Left lobe of liver (tissue), 2 donors: ENCODE measurements at regions not wholly inside any gene's neighbourhood (a gene's known extent, or its start where the extent isn't known, plus 50 kb on each side); places are given as distances from the start of the nearest gene placed in this dataset.

Experiments
- ATAC-seq: fragments of 200-7000 bp; cut with Tn5 transposase; one replicate; pipeline ENCODE4 v1.9.1; 2020; ENCODE audit warnings: mild to moderate bottlenecking, moderate library complexity
- DNase-seq: peaks from one replicate; pipeline ENCODE4 v3.0.0-alpha.2; 2020; ENCODE audit warnings: low spot score
- donor health status: DM: no; HTN: no; CAD: no; lungs with moderate emphysema.
- donor health status: DM: no; HTN: yes; CAD: no.

DNA sequence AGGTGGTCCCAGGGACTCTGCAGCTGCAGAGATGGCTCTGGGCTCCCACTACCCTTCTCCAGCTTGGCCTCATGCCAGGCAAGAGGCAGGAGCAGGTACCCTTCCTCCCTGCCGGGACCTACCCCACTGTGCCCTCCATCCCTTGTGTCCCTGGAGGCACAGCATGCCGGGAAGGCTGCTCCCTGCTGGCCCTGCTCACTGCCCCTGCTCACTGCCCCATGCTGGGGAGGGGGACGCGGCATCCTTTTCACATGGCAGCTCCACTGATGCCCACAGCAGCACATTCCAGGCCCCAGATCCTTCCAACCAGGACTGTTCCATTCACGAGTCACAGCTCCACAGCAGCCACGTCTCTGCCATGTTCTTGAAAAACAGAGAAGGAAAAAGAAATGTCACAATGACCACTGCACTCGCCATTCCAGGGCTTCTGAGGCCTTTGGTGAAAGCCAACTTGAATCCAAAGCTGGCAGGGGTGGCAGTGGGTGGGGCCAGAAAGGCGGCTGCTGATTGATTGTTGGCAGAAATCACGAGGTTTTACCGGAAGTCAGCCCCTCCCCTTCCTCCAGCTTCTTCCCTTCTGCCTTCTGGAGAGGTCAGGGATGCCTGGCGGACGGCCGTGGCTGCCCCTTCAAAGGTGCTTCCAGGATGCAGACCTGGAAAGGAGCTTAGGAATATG is 268.0 kb downstream of the CYP26B1 start:
- DNase-seq: no peak

DNA sequence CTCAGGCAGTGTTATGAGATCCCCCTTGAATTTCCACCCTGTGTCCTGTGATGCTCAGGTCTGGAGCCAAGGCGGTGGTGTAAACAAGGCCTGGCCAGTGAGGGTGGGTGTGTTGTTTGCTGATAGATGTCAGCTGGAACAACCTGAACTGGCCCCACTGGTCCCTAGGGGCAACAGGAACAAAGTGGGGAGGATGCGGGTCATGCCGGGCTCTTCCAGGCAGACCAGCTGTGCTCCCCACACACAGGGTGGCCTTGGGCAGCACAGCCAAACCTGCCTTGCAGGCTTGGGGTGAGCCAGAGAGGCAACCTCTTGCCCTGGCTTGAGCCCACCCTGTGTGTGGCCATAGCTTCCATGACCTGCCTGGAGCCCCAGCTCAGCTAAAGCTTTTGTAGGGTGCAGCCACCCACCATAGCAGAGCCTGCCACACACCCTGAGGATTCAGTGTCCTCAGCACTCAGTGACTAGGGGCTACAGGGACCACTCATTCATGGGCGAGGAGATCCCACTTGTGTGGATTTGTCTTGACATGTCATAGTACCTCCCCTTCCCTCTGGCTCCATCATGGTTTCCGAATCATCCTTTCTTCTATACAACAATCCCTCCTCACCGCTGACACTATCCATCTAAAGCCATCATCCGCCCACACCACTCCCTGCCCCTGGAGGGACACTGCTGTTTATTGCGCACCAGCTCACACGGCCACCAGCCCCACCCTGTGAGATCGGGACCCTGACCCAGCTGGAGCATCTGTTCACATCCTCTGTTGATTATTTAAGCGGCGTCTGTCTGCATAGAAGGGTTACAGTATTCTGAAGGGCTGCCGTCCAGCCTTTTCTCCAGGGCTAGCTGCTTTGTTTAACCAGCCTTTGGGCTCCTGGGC is 268.8 kb downstream of the CYP26B1 start:
- no peak for ATAC-seq
- DNase-seq: no peak

More for the DNA sequence above, 268.0 kb downstream of the CYP26B1 start:
- no peak for ATAC-seq

DNA sequence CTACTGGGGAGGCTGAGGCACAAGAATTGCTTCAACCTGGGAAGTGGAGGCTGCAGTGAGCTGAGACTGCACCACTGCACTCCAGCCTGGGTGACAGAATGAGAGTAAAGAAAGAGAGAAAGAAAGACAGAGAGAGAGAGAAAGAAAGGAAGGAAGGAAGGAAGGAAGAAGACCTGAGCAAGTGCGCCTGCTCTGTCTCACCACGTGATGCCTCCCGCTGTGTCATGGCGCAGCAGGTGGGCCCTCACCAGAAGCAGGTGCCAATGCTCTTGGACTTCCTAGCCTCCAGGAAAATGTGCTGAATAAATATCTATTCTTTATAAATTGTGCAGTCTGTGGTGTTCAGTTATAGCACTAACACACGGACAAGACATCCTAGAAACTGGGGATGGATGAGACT is 270.0 kb downstream of the CYP26B1 start:
- no peak for ATAC-seq
- DNase-seq: no peak

DNA sequence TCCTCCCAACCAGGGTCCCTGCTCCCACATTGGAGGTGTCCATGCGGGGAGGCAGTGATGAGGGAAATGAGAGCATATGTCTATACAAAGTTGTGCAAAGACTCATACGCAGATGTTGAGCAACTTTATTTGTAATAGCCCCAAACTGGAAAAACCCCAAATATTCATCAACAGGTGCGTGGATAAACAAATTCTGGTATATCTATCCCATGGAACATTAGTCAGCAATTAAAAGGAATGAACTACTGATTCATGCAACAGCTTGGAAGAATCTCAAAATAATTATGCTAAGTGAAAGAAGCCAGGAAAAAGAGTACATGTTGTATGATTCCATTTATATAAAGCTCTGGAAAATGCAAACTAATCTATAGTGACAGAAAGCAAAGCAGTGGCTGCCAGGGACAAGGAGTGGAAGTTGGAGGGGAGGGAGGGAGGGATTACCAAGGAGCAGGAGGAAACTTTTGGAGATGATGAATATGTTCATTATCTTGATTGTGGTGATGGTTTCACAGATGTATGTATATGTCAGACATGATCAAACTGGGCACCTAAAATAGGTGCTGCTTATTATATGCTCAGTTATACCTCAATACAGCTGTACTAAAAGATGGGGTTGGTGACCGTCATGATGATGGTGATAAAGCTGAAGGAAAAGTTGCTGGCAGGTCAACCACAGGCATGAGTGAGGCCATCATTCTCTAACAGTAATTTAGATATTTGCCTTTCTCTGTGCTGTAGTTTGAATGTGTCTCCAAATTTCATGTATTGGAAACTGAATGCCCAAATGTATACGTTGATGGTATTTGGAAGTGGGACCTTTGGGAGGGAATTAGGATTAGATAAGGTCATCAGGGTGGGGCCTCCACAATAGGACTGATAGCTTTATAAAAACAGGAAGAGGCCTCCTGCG is 270.9 kb downstream of the CYP26B1 start:
- no peak for DNase-seq
- ATAC-seq: no peak

- DNase-seq: no peak
- no peak for ATAC-seq
These were observed 275.1 kb downstream of the CYP26B1 start for GRCh38 chr2:71872466-71873051.

DNA sequence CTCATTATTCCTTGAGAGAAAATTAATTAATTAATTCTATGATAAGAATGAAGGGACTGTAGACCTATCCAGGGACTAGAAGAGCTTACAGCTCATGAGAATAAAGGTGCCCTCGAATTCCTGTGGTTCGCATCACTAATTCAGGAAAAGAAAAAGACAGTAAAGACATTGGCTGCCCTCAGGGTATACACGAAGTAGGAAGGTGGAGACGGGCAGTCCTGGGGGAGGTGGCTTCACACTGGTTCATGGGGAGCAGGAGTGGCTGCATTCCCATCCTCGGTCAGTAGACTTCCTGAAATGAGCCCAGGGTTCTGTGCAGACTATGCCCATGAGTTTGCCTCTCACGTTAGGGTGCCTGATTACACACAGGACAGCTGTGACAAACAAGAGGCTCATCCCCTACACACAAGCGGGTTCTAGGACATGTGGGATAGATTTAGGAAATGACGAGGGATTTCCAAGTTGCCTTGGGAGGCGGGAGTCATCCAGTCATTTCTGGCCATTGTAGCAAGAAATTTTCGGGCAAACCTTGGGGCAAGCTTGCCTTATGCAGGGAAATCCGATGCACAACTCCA is 282.2 kb downstream of the CYP26B1 start:
- ATAC-seq (no peak), DNase-seq (no peak)

GRCh38 chr2:71864085-71864484 is 283.6 kb downstream of the CYP26B1 start:
- DNase-seq: no peak
- no peak for ATAC-seq

- DNase-seq (no peak), ATAC-seq (no peak)
These were observed 284.3 kb downstream of the CYP26B1 start for GRCh38 chr2:71863396-71863795.

DNA sequence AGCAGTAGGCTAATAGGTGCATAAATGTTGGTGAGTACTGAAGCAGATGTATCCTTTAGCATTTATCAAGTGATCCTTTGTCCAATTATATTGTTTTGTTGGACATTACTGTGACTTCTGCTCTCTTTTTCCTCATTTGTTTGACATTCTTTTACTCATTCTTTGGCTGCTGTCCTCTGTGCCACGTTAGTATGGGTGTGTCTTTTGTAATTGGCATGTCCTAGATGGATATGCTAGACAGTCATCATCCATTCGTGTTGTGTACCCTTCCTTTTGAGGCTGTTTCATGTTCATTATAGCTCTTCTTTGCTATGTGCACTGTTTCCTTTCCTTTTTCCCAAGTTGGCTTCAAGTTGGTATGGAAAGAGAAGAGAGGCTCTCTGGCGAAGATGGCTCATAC is 284.7 kb downstream of the CYP26B1 start:
- no peak for DNase-seq
- ATAC-seq: no peak

DNA sequence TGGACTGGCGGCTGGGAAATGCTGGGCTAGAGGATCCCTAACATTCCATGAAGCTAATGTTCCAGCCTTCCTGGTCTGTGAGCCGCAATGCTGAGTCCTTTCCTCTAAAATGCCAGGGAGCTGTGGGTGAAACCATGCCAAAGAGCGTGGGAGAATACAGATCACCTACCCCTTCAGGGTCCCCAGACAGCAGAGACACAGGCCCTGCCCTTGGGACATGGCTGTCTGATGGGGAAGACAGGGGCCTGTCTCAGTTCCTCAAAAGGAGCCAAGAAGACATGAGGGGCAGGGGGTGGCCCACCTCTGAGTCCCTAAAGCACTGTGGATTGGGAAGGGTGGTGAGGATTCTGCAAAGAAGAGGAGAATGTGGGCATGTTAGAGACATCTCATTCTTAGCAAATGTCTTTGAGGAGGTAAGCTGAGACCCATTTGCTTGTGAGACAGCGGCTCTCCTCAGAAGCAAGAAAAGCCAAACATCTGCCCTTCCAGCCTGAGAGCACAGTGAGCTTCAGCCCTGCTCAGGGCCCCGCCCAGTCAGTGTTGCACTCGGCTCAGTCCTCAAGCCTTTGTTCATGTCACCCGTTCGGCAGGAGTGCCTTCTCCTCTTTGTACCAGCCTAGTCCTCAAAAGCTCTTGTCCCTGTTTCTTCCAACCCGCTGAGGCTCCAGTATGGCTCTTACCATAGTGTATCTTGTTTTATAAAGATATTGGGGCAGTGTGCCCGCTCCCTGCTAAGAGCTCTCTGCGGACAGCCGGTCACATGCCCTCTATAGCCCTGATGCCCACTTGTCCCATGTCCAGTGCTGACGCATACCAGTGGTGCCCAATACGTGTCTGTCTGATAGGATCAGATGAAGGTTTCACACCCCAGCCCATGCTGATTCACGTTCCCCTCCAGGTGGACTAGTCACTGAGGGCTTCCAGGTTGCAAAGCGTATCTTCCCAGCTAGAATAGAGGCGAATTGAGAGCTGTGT is 286.2 kb downstream of the CYP26B1 start:
- ATAC-seq: no peak
- DNase-seq: no peak

GRCh38 chr2:71860381-71860926 is 287.2 kb downstream of the CYP26B1 start:
- ATAC-seq: no peak

DNA sequence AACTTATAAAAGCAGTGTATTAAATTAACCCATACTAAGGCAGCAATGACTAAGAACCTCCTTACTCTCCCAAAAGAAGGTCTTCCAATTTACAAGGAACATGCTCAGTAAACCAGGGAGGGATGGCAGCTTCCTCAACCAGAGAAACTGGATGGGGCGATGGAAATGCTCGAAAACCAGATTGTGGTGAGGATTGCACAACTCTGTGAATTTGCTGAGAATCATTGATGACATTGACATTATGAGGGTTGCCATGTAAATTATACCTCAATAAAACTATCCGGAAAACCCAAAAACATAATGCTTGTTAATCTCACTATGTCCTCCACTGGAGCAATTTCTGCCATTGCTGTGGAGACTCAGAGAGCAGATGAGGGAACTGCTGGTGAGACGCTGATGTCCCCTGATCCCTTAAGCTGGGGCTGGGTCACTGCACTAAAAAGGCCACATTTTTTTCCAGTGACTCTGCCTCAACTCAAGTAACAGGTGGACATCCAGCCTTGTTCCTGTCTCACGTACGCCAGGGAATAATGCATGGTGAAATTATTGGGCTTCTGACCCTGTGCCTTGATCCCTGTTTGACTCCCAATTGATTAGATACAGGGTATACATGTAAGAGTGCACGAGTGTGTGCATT is 288.3 kb downstream of the CYP26B1 start:
- DNase-seq: no peak
- no peak for ATAC-seq

More at GRCh38 chr2:71860381-71860926, 287.2 kb downstream of the CYP26B1 start:
- no peak for DNase-seq

DNA sequence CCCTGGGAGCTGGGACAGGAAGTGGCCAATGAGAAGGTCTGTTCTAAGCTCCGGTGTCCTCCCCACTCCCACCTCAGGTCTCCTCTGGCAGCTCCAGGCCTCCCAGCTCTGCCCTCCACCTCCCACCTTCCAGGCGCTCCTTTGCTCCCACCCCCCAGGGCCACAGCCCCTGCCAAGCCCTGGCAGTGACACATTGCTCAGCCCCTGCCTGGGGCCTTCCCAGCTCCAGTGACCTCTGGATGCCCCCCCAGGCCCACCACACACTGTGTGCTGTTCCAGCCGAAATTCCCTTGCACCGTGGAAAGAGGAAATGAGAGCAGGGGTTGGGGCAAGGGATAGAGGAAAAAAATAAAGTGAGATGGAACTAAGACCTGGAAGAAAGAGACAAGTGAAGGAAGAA is 289.6 kb downstream of the CYP26B1 start:
- ATAC-seq (no peak), DNase-seq (no peak)

DNA sequence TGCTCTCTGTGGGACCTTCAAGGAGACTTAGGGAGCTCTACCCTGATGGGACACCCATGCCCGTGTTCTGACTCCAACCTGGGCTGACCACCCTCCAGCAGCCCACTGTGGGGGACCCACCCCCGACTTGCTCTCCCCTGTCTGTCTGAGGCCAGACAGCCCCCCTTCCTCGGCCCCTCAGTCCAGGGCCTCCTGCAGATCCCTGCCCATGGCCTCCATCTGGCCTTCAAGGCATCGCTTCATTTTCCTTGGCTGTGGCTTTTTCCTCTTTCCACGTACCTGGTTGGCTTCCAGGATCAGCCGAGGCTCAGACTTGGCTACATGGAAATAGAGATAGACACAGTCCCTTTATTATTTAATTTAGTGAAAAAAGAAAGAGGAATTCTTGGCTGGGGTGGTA is 290.0 kb downstream of the CYP26B1 start:
- DNase-seq: no peak
- no peak for ATAC-seq

DNA sequence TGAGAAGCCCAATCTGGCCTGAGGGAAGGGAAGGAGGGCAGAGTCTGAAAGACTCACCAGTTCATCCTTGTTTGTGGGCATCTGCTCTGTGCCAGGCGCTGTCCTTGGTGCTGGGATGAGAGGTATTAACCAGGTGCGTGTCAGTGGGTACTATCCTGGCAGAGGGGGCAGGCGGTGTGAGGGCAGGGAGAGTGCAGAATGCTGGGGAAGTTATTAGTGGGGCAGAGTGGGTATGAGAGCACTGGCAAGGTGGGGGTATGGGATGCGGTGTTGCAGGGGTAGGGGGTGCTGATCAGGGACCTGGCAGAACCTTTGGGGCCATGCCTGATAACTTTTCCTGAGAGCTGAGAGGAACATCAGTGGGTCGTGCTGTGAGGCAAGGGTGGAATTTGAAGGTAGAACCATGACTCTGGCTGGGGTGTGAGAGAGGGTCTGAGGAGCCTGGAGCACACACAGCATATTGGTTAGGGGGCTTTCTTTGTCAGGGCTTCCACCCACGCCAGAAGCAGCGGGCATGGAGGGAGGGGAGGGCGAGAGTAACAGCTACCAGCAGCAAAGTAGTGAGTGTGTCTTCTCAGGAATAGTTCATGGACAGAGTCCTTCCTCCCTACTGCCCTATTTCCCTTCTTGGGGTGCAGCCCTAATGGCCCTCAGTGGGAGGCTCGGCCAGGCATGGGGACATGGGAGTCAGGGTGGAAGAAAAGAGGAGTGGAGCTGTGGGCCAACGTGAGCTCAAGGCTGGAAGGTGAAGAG is 290.7 kb downstream of the CYP26B1 start:
- DNase-seq: no peak
- peak; percentile 74 for ATAC-seq

- ATAC-seq (no peak), DNase-seq (no peak)
These were observed 293.8 kb downstream of the CYP26B1 start for GRCh38 chr2:71853858-71854257.

DNA sequence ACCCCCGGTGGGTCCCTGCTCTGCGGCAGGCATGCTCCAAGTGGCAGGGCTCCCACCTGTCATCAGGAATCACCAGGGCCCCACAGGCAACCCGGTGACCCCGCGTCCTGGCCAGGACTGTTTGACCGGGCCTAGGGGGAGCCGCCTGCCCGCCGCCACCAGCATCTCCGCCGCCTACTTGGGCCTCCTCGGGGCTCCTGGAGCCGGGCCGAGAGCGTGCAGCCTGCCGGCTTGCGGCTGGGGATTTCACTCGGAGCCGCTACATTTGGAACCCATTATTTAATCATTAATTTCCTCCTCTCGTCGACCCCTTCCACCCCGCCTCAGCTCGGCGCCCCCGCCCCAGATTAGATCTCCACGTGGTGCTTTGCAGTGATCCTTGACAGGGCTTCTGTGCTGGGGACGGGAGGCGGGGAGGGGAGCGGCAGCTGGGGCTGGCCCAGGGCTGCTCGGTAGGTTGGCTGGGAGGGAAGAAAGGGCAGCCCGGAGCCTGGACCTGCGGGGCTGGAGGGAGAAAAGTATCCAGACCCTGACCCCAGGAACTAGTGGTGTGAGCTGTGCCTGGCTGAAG is 295.4 kb downstream of the CYP26B1 start:
- DNase-seq (no peak), ATAC-seq (no peak)
